DOHH2 (cell line): ENCODE measurements at regions not wholly inside any gene's neighbourhood (a gene's known extent, or its start where the extent isn't known, plus 50 kb on each side); places are given as distances from the start of the nearest gene placed in this dataset.

Source experiments
- H3F3A ChIP-seq: fragments of 200-600 bp; sonication (generic), shearing (Covaris generic); 2 replicates; pipeline ENCODE4 v1.6.0; 2016; ENCODE audit warnings: antibody characterized with exemption, mild to moderate bottlenecking; ENCODE audit not compliant: control insufficient read depth, insufficient read depth
- H3K27ac ChIP-seq: fragments of 200-600 bp; sonication (generic); 2 replicates; pipeline ENCODE4 v1.5.1; 2014; ENCODE audit warnings: low read depth, mild to moderate bottlenecking, low read length, moderate library complexity
- H3K27me3 ChIP-seq: fragments of 200-600 bp; sonication (generic); 2 replicates; pipeline ENCODE4 v1.6.1; 2014; ENCODE audit warnings: mild to moderate bottlenecking, low read length, mixed read lengths; ENCODE audit not compliant: control insufficient read depth
- H3K36me3 ChIP-seq: fragments of 200-600 bp; sonication (generic); 2 replicates; pipeline ENCODE4 v1.6.1; 2014; ENCODE audit warnings: mild to moderate bottlenecking, low read length, moderate library complexity, mixed read lengths; ENCODE audit not compliant: control insufficient read depth
- H3K4me1 ChIP-seq: fragments of 200-600 bp; sonication (generic); 2 replicates; pipeline ENCODE4 v1.6.1; 2014; ENCODE audit warnings: mild to moderate bottlenecking, low read length, mixed read lengths; ENCODE audit not compliant: control insufficient read depth
- H3K4me2 ChIP-seq: fragments of 200-600 bp; sonication (generic); 2 replicates; pipeline ENCODE4 v1.6.0; 2014; ENCODE audit warnings: mild to moderate bottlenecking, low read length, moderate library complexity
- H3K4me3 ChIP-seq: fragments of 200-600 bp; sonication (generic); 2 replicates; pipeline ENCODE4 v1.5.1; 2014; ENCODE audit warnings: mild to moderate bottlenecking, low read length, mixed read lengths
- H3K79me2 ChIP-seq: fragments of 200-600 bp; sonication (generic); 2 replicates; pipeline ENCODE4 v1.6.1; 2014; ENCODE audit warnings: mild to moderate bottlenecking, low read length, mixed read lengths; ENCODE audit not compliant: control insufficient read depth
- H3K9me2 ChIP-seq: fragments of 200-600 bp; sonication (generic); replicated peaks from 2 replicates; pipeline ENCODE4 v1.6.1; 2014; ENCODE audit warnings: mild to moderate bottlenecking, low read length, mixed read lengths; ENCODE audit not compliant: control insufficient read depth
- H3K9me3 ChIP-seq: fragments of 200-600 bp; sonication (generic); 2 replicates; pipeline ENCODE4 v1.6.1; 2014; ENCODE audit warnings: antibody characterized with exemption, low read length, mixed read lengths; ENCODE audit not compliant: control insufficient read depth, insufficient read depth
- H4K20me1 ChIP-seq: fragments of 200-600 bp; sonication (generic); 2 replicates; pipeline ENCODE4 v1.6.0; 2014; ENCODE audit warnings: low read depth, mild to moderate bottlenecking, antibody characterized with exemption, low read length, moderate library complexity; ENCODE audit not compliant: control insufficient read depth, insufficient read depth
- EZH2phosphoT487 ChIP-seq: fragments of 200-600 bp; sonication (generic); IDR thresholded peaks from 2 replicates; pipeline ENCODE4 v1.6.1; 2017; ENCODE audit warnings: borderline replicate concordance, mild to moderate bottlenecking, antibody characterized with exemption, low read length, moderate library complexity, mixed read lengths
- TF ChIP-seq, protein P1 (sequence below): fragments of 200-600 bp; sonication (generic); IDR thresholded peaks from one replicate; pipeline ENCODE4 v1.5.1; 2014; ENCODE audit warnings: antibody characterized with exemption, mild to moderate bottlenecking, low read depth, low read length; ENCODE audit not compliant: poor library complexity, severe bottlenecking

DNA sequence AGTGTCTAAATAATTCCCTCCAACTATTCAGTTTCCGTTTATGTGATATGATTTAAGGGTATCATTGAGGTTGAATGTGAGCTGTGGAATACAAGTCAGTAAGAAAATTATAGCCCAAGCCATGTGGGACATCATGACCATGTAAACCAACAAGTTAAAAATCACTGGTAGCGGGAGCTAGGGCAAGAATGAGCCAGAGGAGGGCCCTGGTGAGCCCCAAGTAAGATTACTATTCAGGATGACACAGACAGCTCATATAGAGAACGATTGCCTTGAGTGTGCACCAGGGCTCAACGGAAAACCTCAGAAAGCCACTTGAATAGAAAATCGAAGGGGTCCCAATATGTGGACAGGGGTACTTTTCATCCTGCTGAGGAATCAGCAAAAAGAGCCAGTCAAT lies 87.8 kb upstream of the RBMS1 start:
- no peak overlapping the region for H3K27ac ChIP-seq

DNA sequence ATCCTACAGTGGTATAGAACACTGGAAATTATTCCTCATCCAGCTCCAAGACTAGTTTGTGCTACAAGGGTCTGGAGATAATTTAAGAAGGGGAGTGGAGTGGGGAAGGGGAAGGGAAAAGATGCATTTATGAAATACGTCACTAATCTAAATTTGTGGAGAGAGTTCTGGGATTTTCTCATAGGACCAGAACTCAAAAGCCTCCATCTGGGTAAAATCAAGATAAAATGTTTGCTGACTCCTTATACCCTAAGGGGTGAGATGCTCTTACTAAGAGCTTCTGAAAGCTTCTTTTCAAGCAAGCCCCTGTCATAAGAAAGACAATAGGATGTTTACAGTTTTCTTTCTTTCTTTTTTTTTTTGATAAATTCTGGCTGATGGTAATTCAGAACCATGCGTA lies 88.5 kb upstream of the RBMS1 start:
- no peaks in the 10 kb centered on the region for H3K4me1 ChIP-seq
- H3K9me3 ChIP-seq: no peaks in the 10 kb centered on the region; the same call in 1 of the 2 replicates
- H3K27ac ChIP-seq: no peak overlapping the region
- H3K4me3 ChIP-seq: no peak overlapping the region
- TF ChIP-seq, protein P1, sequence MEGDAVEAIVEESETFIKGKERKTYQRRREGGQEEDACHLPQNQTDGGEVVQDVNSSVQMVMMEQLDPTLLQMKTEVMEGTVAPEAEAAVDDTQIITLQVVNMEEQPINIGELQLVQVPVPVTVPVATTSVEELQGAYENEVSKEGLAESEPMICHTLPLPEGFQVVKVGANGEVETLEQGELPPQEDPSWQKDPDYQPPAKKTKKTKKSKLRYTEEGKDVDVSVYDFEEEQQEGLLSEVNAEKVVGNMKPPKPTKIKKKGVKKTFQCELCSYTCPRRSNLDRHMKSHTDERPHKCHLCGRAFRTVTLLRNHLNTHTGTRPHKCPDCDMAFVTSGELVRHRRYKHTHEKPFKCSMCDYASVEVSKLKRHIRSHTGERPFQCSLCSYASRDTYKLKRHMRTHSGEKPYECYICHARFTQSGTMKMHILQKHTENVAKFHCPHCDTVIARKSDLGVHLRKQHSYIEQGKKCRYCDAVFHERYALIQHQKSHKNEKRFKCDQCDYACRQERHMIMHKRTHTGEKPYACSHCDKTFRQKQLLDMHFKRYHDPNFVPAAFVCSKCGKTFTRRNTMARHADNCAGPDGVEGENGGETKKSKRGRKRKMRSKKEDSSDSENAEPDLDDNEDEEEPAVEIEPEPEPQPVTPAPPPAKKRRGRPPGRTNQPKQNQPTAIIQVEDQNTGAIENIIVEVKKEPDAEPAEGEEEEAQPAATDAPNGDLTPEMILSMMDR: no peak
- no peak for TF ChIP-seq EZH2phosphoT487
- H4K20me1 ChIP-seq: no peaks in the 10 kb centered on the region
- H3K27me3 ChIP-seq: no peaks in the 10 kb centered on the region
- no peaks in the 10 kb centered on the region for H3F3A ChIP-seq
- H3K4me2 ChIP-seq: no peak overlapping the region
- H3K36me3 ChIP-seq: no peaks in the 10 kb centered on the region
- H3K79me2 ChIP-seq: no peaks in the 10 kb centered on the region
- H3K9me2 ChIP-seq: no peaks in the 10 kb centered on the region

More for the DNA sequence above, 87.8 kb upstream of the RBMS1 start:
- H3K4me2 ChIP-seq: no peak overlapping the region
- TF ChIP-seq, protein P1: no peak
- no peak for TF ChIP-seq EZH2phosphoT487
- H3K4me1 ChIP-seq: no peaks in the 10 kb centered on the region
- H3F3A ChIP-seq: no peaks in the 10 kb centered on the region
- H3K36me3 ChIP-seq: no peaks in the 10 kb centered on the region
- no peaks in the 10 kb centered on the region for H3K27me3 ChIP-seq
- no peak overlapping the region for H3K4me3 ChIP-seq
- H3K79me2 ChIP-seq: no peaks in the 10 kb centered on the region
- no peaks in the 10 kb centered on the region; the same call in 1 of the 2 replicates for H3K9me3 ChIP-seq
- no peaks in the 10 kb centered on the region for H3K9me2 ChIP-seq
- H4K20me1 ChIP-seq: no peaks in the 10 kb centered on the region

DNA sequence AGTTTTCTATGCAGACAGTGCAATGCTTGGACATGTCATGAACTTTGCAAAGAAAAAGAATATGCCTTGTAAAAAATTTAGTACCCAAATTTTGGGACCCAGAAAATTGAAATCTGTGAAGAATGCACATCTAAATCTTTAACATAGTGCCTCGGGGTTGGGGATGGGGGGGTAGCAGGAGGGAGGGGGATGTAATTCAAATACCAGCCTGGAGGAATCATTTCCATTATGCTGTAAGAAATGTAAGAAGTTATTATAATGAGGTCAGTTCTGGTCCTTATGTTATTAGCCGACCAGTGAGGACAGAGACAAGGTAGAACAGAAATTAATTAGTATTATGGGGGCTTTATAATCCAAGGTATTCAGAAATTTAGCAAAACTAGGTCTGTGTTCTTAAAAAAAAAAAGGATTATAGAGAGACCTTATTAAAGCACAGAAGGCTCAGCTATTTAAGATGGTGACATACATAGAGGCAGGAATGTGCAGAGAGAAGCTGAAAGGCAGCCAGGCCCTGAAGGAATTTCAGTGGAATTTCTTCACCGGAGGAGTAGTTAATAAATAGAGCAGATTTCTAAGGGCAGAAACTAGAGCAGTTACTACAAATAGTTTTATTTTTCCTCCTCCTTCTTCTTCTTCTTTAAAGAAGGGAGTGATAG lies 89.0 kb upstream of the RBMS1 start:
- no peak for TF ChIP-seq EZH2phosphoT487
- TF ChIP-seq, protein P1: no peak
- H3K9me2 ChIP-seq: no peaks in the 10 kb centered on the region

DNA sequence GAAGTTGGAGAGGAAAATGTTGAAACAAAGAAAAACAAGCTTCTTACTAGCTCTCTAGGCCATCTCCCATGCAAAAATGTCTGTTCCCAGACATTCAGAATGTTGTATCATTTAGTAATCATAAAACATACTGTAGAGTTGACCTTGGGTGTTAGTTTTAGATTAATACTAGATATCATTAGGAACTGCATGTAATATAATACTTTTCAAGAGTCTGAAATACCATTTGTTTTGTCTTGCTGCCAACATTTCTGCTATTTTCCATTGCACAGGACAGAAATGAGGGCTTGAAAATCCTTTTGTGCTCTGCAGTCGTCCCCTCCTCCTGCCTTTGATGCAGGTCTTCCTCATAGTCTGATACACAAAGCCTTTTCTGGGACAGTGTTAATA lies 89.5 kb upstream of the RBMS1 start:
- Histone ChIP-seq H3K36me3 (no peaks in the 10 kb centered on the region), H3F3A (no peaks in the 10 kb centered on the region), H3K4me2 (no peak overlapping the region), H3K4me1 (no peaks in the 10 kb centered on the region), H3K79me2 (no peaks in the 10 kb centered on the region), H3K9me3 (no peaks in the 10 kb centered on the region; the same call in 1 of the 2 replicates), H3K9me2 (no peaks in the 10 kb centered on the region), H3K27me3 (no peaks in the 10 kb centered on the region), H3K4me3 (no peak overlapping the region), H3K27ac (no peak overlapping the region), H4K20me1 (no peaks in the 10 kb centered on the region)
- no peak for TF ChIP-seq EZH2phosphoT487
- TF ChIP-seq, protein P1: no peak

More for the DNA sequence above, 89.0 kb upstream of the RBMS1 start:
- H3K27me3 ChIP-seq: no peaks in the 10 kb centered on the region
- H3K4me1 ChIP-seq: no peaks in the 10 kb centered on the region
- no peaks in the 10 kb centered on the region for H4K20me1 ChIP-seq
- H3F3A ChIP-seq: no peaks in the 10 kb centered on the region
- no peak overlapping the region for H3K27ac ChIP-seq
- no peak overlapping the region for H3K4me3 ChIP-seq
- no peaks in the 10 kb centered on the region for H3K79me2 ChIP-seq
- no peaks in the 10 kb centered on the region for H3K36me3 ChIP-seq
- H3K4me2 ChIP-seq: no peak overlapping the region
- H3K9me3 ChIP-seq: no peaks in the 10 kb centered on the region; the same call in 1 of the 2 replicates
